H1 (cell line): ENCODE measurements at regions not wholly inside any gene's neighbourhood (a gene's known extent, or its start where the extent isn't known, plus 50 kb on each side); places are given as distances from the start of the nearest gene placed in this dataset.

ENCODE experiments used
- CTCF ChIA-PET: fragments of 300-600 bp; sonication (Branson Sonifier 250); formaldehyde crosslinking; loops from one replicate; lab custom pipeline; 2021; ENCODE audit not compliant: partially characterized antibody; lab: Charles Lee
- POLR2A ChIA-PET: fragments of 300-600 bp; sonication (Branson Sonifier 250); formaldehyde crosslinking; loops from one replicate; lab custom pipeline; 2021; ENCODE audit warnings: inconsistent platforms; ENCODE audit not compliant: partially characterized antibody; lab: Charles Lee
- DNase-seq, 2 experiments: peaks; one replicate each; pipeline versions ENCODE4 v3.0.0 to v3.0.0-alpha.2; 2010 to 2022; ENCODE audit warnings: low spot score in 2 of 2, low read depth in 1 of 2, mixed read lengths in 1 of 2
- FAIRE-seq: peaks from 2 replicates; lab custom pipeline; 2011; peaks lifted over from hg19 to GRCh38; lab: Jason Lieb, UNC
- H2AFZ ChIP-seq: 2 replicates; pipeline ENCODE4 v1.8.1; 2012; ENCODE audit warnings: low read length, inconsistent platforms
- H2AK5ac ChIP-seq: 2 replicates; pipeline ENCODE4 v1.6.1; 2013; ENCODE audit warnings: low read depth, low read length
- H2BK120ac ChIP-seq: replicated peaks from 2 replicates; pipeline ENCODE3; 2013; ENCODE audit warnings: low read depth, low read length, inconsistent platforms
- H2BK12ac ChIP-seq: 2 replicates; pipeline ENCODE4 v1.6.1; 2013; ENCODE audit warnings: low read depth, low read length
- H2BK15ac ChIP-seq: 2 replicates; pipeline ENCODE4 v1.6.1; 2013; ENCODE audit warnings: low read length
- H2BK20ac ChIP-seq: 2 replicates; pipeline ENCODE4 v1.6.1; 2013; ENCODE audit warnings: low read length
- H2BK5ac ChIP-seq: 2 replicates; pipeline ENCODE4 v1.6.1; 2013; ENCODE audit warnings: low read depth, low read length
- H3K14ac ChIP-seq: 2 replicates; pipeline ENCODE4 v1.6.1; 2013; ENCODE audit warnings: inconsistent platforms; ENCODE audit not compliant: insufficient read length
- H3K18ac ChIP-seq: 2 replicates; pipeline ENCODE4 v1.6.1; 2013; ENCODE audit warnings: low read length; ENCODE audit errors: extremely low read depth
- H3K23ac ChIP-seq: 2 replicates; pipeline ENCODE4 v1.6.1; 2013; ENCODE audit warnings: inconsistent platforms; ENCODE audit not compliant: insufficient read length
- H3K23me2 ChIP-seq: 2 replicates; pipeline ENCODE4 v1.6.1; 2013; ENCODE audit warnings: low read depth, low read length
- H3K27ac ChIP-seq: 2 replicates; pipeline ENCODE4 v1.6.1; 2011; ENCODE audit warnings: low read depth, low read length, inconsistent platforms
- H3K27me3 ChIP-seq, 4 experiments: replicated peaks in 1 of 4; 1 replicate in 1 of 4; 2 replicates in 3 of 4; pipeline versions ENCODE4 v1.6.1 to v1.8.1; 2011 to 2013; ENCODE audit warnings: low read length in 3 of 4, mild to moderate bottlenecking in 3 of 4, inconsistent platforms in 2 of 4, mixed read lengths in 2 of 4, moderate library complexity in 1 of 4; ENCODE audit not compliant: control insufficient read depth in 3 of 4, insufficient read depth in 3 of 4; ENCODE audit errors: extremely low read depth in 1 of 4
- H3K36me3 ChIP-seq, 4 experiments: 2 replicates each; pipeline versions ENCODE4 v1.6.1 to v1.8.1; 2011 to 2013; ENCODE audit warnings: mild to moderate bottlenecking in 4 of 4, low read length in 3 of 4, moderate library complexity in 2 of 4, control low read depth in 1 of 4, inconsistent platforms in 1 of 4; ENCODE audit not compliant: insufficient read depth in 4 of 4, control insufficient read depth in 2 of 4
- H3K4ac ChIP-seq: replicated peaks from 2 replicates; pipeline ENCODE3; 2013; ENCODE audit warnings: low read length, low read depth, mixed read lengths, inconsistent platforms; ENCODE audit not compliant: insufficient read length
- H3K4me1 ChIP-seq, 4 experiments: replicated peaks in 1 of 4; 1 replicate in 1 of 4; 2 replicates in 3 of 4; pipeline versions ENCODE4 v1.6.1 to v1.8.1; 2011 to 2013; ENCODE audit warnings: low read length in 3 of 4, inconsistent platforms in 2 of 4, mixed read lengths in 1 of 4; ENCODE audit not compliant: insufficient read depth in 4 of 4, control insufficient read depth in 3 of 4
- H3K4me2 ChIP-seq, 2 experiments: 2 replicates each; pipeline versions ENCODE4 v1.6.1 to v1.8.1; 2011 to 2013; ENCODE audit warnings: low read depth in 2 of 2, low read length in 2 of 2, control low read depth in 1 of 2, inconsistent platforms in 1 of 2, mild to moderate bottlenecking in 1 of 2; ENCODE audit not compliant: insufficient read depth in 1 of 2
- H3K4me3 ChIP-seq, 4 experiments: fragments of 200-600, 300-600 bp in 1 of 4; sonication (generic), shearing (Covaris generic), sonication (Bioruptor Twin) in 1 of 4; 2 replicates each; pipeline versions ENCODE4 v1.5.1 to v1.8.1; 2011 to 2016; ENCODE audit warnings: low read length in 4 of 4, low read depth in 3 of 4, control low read depth in 2 of 4, inconsistent platforms in 2 of 4, mild to moderate bottlenecking in 2 of 4, mixed read lengths in 1 of 4, moderate library complexity in 1 of 4; ENCODE audit not compliant: insufficient read depth in 2 of 4; ENCODE audit errors: extremely low read depth in 1 of 4
- H3K56ac ChIP-seq: replicated peaks from 2 replicates; pipeline ENCODE3; 2013; ENCODE audit warnings: low read depth, mild to moderate bottlenecking, mixed read lengths, low read length, inconsistent platforms; ENCODE audit not compliant: insufficient read length
- H3K79me1 ChIP-seq: 2 replicates; pipeline ENCODE4 v1.6.1; 2013; ENCODE audit warnings: low read depth, low read length, control low read depth
- H3K79me2 ChIP-seq, 2 experiments: 2 replicates each; pipeline versions ENCODE4 v1.6.1 to v1.8.1; 2012 to 2013; ENCODE audit warnings: low read length in 2 of 2, mild to moderate bottlenecking in 2 of 2, inconsistent platforms in 1 of 2; ENCODE audit not compliant: insufficient read depth in 2 of 2, control insufficient read depth in 1 of 2
- H3K9ac ChIP-seq, 4 experiments: replicated peaks in 1 of 4; 1 replicate in 1 of 4; 2 replicates in 3 of 4; pipeline versions ENCODE4 v1.6.1 to v1.8.1; 2011 to 2013; ENCODE audit warnings: low read depth in 3 of 4, low read length in 3 of 4, control low read depth in 2 of 4, mild to moderate bottlenecking in 2 of 4, moderate library complexity in 2 of 4, inconsistent platforms in 1 of 4; ENCODE audit errors: extremely low read depth in 1 of 4
- H3K9me3 ChIP-seq, 2 experiments: 2 replicates each; pipeline versions ENCODE4 v1.6.1 to v1.8.1; 2012 to 2013; ENCODE audit warnings: mild to moderate bottlenecking in 2 of 2, moderate library complexity in 2 of 2, control low read depth in 1 of 2, inconsistent platforms in 1 of 2, low read depth in 1 of 2, low read length in 1 of 2, mixed read lengths in 1 of 2; ENCODE audit not compliant: insufficient read depth in 2 of 2
- H4K20me1 ChIP-seq, 2 experiments: replicated peaks in 1 of 2; 2 replicates each; pipeline versions ENCODE3 to v1.8.1; 2011 to 2013; ENCODE audit warnings: inconsistent platforms in 2 of 2, low read length in 2 of 2, mild to moderate bottlenecking in 1 of 2; ENCODE audit not compliant: insufficient read depth in 2 of 2, control insufficient read depth in 1 of 2
- H4K5ac ChIP-seq: 2 replicates; pipeline ENCODE4 v1.6.1; 2013; ENCODE audit warnings: low read length, low read depth, mixed read lengths, inconsistent platforms; ENCODE audit not compliant: insufficient read length
- H4K8ac ChIP-seq: 2 replicates; pipeline ENCODE4 v1.8.0; 2013; ENCODE audit warnings: mild to moderate bottlenecking, moderate library complexity, low read length, inconsistent platforms; ENCODE audit not compliant: insufficient read depth; ENCODE audit errors: extremely low read depth
- H4K91ac ChIP-seq: replicated peaks from 2 replicates; pipeline ENCODE3; 2013; ENCODE audit warnings: low read length, mixed read lengths, inconsistent platforms; ENCODE audit not compliant: insufficient read length
- CEBPB ChIP-seq: IDR thresholded peaks from 2 replicates; pipeline ENCODE4 v1.6.1; 2012; ENCODE audit warnings: low read depth, low read length
- EZH2 ChIP-seq: fragments of 200-600 bp; sonication (generic); IDR thresholded peaks from 2 replicates; pipeline ENCODE4 v1.7.1; 2012; ENCODE audit warnings: low read depth, mild to moderate bottlenecking, moderate library complexity, low read length, inconsistent platforms; ENCODE audit not compliant: severe bottlenecking
- JUN ChIP-seq: IDR thresholded peaks from 2 replicates; pipeline ENCODE4 v1.6.1; 2011; ENCODE audit warnings: low read depth, mild to moderate bottlenecking, improper control_type of control experiment, low read length
- SIX5 ChIP-seq: IDR thresholded peaks from 2 replicates; pipeline ENCODE4 v1.6.1; 2011; ENCODE audit warnings: mild to moderate bottlenecking, low read depth, low read length
- ZNF274 ChIP-seq: IDR thresholded peaks from 2 replicates; pipeline ENCODE4 v1.7.0; 2012; ENCODE audit warnings: low read length, borderline replicate concordance; ENCODE audit errors: extremely low read depth
- WGBS, 2 experiments: shearing (Covaris generic) in 1 of 2; methylation state at CpG; one replicate each; pipeline versions ENCODE4 v1.1.6 to v1.1.7; 2013 to 2015; ENCODE audit warnings: low lambda C conversion rate in 2 of 2, mixed read lengths in 2 of 2, inconsistent platforms in 1 of 2, low coverage in 1 of 2, missing lambda C conversion rate in 1 of 2; ENCODE audit not compliant: insufficient replicate concordance in 2 of 2, insufficient coverage in 1 of 2, insufficient read length in 1 of 2; ENCODE audit errors: extremely low coverage in 1 of 2, missing lambda C conversion rate in 1 of 2; 5-methylcytosine and 5-hydroxymethylcytosine counted together

DNA sequence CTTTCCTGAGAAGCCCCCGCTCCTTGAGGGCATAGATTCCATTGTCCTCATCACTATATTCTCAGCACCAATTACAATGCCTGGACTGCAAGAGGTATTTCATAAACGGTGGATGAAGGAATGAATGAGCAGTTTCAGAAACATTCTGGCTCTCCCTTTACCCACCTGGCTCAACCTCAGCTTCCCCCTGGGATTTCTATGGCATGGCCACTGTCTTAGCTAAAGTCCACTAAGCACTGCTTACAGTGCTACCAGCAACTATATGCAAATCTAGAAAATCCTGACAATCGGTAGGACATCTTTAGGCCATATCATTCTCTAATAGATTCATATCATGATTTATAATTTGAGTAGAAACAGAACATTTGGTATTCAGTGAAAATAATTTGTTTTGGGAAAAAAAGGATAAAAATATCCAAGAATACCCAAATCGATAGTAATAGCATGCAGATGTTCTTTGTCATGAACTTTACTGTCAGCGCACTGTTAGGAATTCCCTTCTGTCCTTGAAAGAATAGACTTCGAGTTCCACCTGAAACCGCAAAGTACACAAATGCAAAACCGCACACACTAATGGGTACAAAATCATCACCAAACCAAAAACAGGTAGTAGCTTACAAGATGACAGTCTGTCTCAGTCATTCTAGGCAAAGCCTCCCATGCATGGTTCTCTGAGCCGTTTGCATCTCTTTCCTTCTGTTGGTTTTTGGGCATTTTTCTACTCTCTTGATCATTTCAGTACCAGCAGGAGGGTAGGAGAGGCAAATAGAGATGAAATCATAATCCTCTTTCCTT is 303.6 kb upstream of the ID2 start:
- H3K27ac ChIP-seq = no peak overlapping the region
- ChIA-PET POLR2A (no interaction called here), CTCF (interaction anchor here (0.7 kb wide), 1 partner anchor 952 kb away, joined by 3 read pairs; no protein-coding TSS in a partner anchor)
- no peak overlapping the region for H3K4me3 ChIP-seq
- H3K36me3 ChIP-seq = no peaks in the 10 kb centered on the region
- H4K20me1 ChIP-seq = no peaks in the 10 kb centered on the region
- no peak overlapping the region for H3K18ac ChIP-seq
- no peak overlapping the region for H2BK5ac ChIP-seq
- H3K14ac ChIP-seq = no peak overlapping the region
- H3K4me2 ChIP-seq = no peak overlapping the region
- no peak overlapping the region for H3K9ac ChIP-seq
- H3K23ac ChIP-seq = no peak overlapping the region
- H3K27me3 ChIP-seq = no peaks in the 10 kb centered on the region
- FAIRE-seq (no peak), DNase-seq (no peak)
- H3K4ac ChIP-seq = no peak overlapping the region
- no peaks in the 10 kb centered on the region for H3K79me2 ChIP-seq
- H3K79me1 ChIP-seq = no peaks in the 10 kb centered on the region
- 93% methylated on average over 9 of the region's 9 CpGs; no CpG with 5 or more reads in 1 of the 2 experiments for WGBS, 2 experiments
- H3K23me2 ChIP-seq = no peaks in the 10 kb centered on the region
- H2AFZ ChIP-seq = no peak overlapping the region
- H4K8ac ChIP-seq = no peak overlapping the region
- no peak overlapping the region for H2BK15ac ChIP-seq
- H3K4me1 ChIP-seq = no peaks in the 10 kb centered on the region
- no peak for TF ChIP-seq JUN
- no peak for TF ChIP-seq ZNF274
- TF ChIP-seq EZH2 = no peak
- TF ChIP-seq CEBPB = no peak
- TF ChIP-seq SIX5 = no peak
- 0 out of 4 replicates have a peak, but pooled peaks cover 0 to under 1% of the 10 kb centered on the region in 2 experiments for H3K9me3 ChIP-seq
- H4K5ac ChIP-seq = no peak overlapping the region
- H4K91ac ChIP-seq = no peak overlapping the region
- no peak overlapping the region for H2BK120ac ChIP-seq
- no peak overlapping the region for H3K56ac ChIP-seq
- no peak overlapping the region for H2BK12ac ChIP-seq
- H2BK20ac ChIP-seq = no peak overlapping the region
- no peak overlapping the region for H2AK5ac ChIP-seq
